K562 (cell line): ENCODE measurements at regions not wholly inside any gene's neighbourhood (a gene's known extent, or its start where the extent isn't known, plus 50 kb on each side); places are given as distances from the start of the nearest gene placed in this dataset.

Source experiments
- ATAC-seq: fragments of 200-7000 bp; cut with Tn5 transposase; 3 replicates; pipeline ENCODE4 v1.9.1; 2020; ENCODE audit warnings: moderate library complexity
- BruUV-seq: library from RNA; stranded (reverse); fragments of 400-500 nt; replicated peaks from 2 replicates; lab custom pipeline; 2021; lab: Mats Ljungman, UMichigan
- CTCF ChIA-PET: fragments of 300-600 bp; formaldehyde crosslinking; extraction: SDS; loops from one replicate; lab custom pipeline; 2021; ENCODE audit warnings: low intra/inter-chr PET ratio; lab: Yijun Ruan, JAX
- POLR2A ChIA-PET: fragments of 300-600, 350-650 bp; sonication (Branson Sonifier 250); formaldehyde crosslinking; extraction: SDS; loops from one replicate; lab custom pipeline; 2021; ENCODE audit warnings: antibody characterized with exemption, inconsistent platforms; lab: Yijun Ruan, JAX
- DNase-seq, 4 experiments: peaks; one replicate each; pipeline versions ENCODE4 v3.0.0 to v3.0.0-alpha.2; 2011 to 2018; ENCODE audit warnings: low spot score in 3 of 4, mixed read lengths in 3 of 4; ENCODE audit errors: extremely low read depth in 1 of 4
- FAIRE-seq: peaks from 2 replicates; lab custom pipeline; 2011; peaks lifted over from hg19 to GRCh38; lab: Jason Lieb, UNC
- H2AFZ ChIP-seq: 2 replicates; pipeline ENCODE4 v1.6.0; 2011; ENCODE audit warnings: low read depth, low read length, control low read depth, inconsistent platforms
- H3K27ac ChIP-seq: fragments of 200-600 bp; 3 replicates; pipeline ENCODE4 v1.8.0; 2011; ENCODE audit warnings: low read depth, mild to moderate bottlenecking, control low read depth, inconsistent platforms, low read length, moderate library complexity, mixed read lengths; ENCODE audit errors: extremely low read depth
- H3K27me3 ChIP-seq, 2 experiments: fragments of 300-600 bp in 1 of 2; 2 replicates in 1 of 2; 3 replicates in 1 of 2; pipeline versions ENCODE4 v1.6.0 to v1.8.0; 2011; ENCODE audit warnings: inconsistent platforms in 2 of 2, low read length in 2 of 2, mild to moderate bottlenecking in 1 of 2, mixed read lengths in 1 of 2, moderate library complexity in 1 of 2; ENCODE audit not compliant: control insufficient read depth in 2 of 2, insufficient read depth in 2 of 2
- H3K36me3 ChIP-seq: fragments of 300-600 bp; 3 replicates; pipeline ENCODE4 v1.8.0; 2011; ENCODE audit warnings: mild to moderate bottlenecking, low read length, inconsistent platforms; ENCODE audit not compliant: control insufficient read depth, insufficient read depth
- H3K4me1 ChIP-seq, 2 experiments: fragments of 200-600 bp in 1 of 2; replicated peaks in 1 of 2; 2 replicates in 1 of 2; 3 replicates in 1 of 2; pipeline versions ENCODE4 v1.5.1 to v1.8.0; 2011; ENCODE audit warnings: inconsistent platforms in 2 of 2, low read length in 2 of 2, mild to moderate bottlenecking in 1 of 2, mixed read lengths in 1 of 2, moderate library complexity in 1 of 2; ENCODE audit not compliant: control insufficient read depth in 2 of 2, insufficient read depth in 2 of 2
- H3K4me2 ChIP-seq: 2 replicates; pipeline ENCODE4 v1.6.1; 2011; ENCODE audit warnings: low read length, control low read depth, inconsistent platforms, mixed read lengths; ENCODE audit not compliant: insufficient read depth
- H3K4me3 ChIP-seq: fragments of 200-600 bp; sonication (generic), shearing (Covaris generic); 2 replicates; pipeline ENCODE4 v1.5.1; 2016; ENCODE audit warnings: control low read depth, inconsistent platforms
- H3K79me2 ChIP-seq: fragments of 200-600 bp; 3 replicates; pipeline ENCODE4 v1.8.0; 2011; ENCODE audit warnings: low read length, inconsistent platforms; ENCODE audit not compliant: control insufficient read depth, insufficient read depth
- H3K9ac ChIP-seq, 2 experiments: 2 replicates each; pipeline versions ENCODE4 v1.6.0 to v1.6.1; 2011; ENCODE audit warnings: low read depth in 2 of 2, low read length in 2 of 2, control low read depth in 1 of 2, inconsistent platforms in 1 of 2, mild to moderate bottlenecking in 1 of 2, mixed read lengths in 1 of 2; ENCODE audit not compliant: insufficient read depth in 1 of 2
- H3K9me1 ChIP-seq: one replicate; pipeline ENCODE4 v1.6.0; 2011; ENCODE audit warnings: inconsistent platforms, mild to moderate bottlenecking, low read length, moderate library complexity; ENCODE audit not compliant: control insufficient read depth, insufficient read depth
- H3K9me3 ChIP-seq: replicated peaks from 2 replicates; pipeline ENCODE4 v1.5.1; 2011; ENCODE audit warnings: low read depth, low read length, inconsistent platforms; ENCODE audit not compliant: control insufficient read depth, insufficient read depth
- H4K20me1 ChIP-seq: replicated peaks from 2 replicates; pipeline ENCODE4 v1.6.1; 2011; ENCODE audit warnings: low read length, inconsistent platforms, mixed read lengths; ENCODE audit not compliant: control insufficient read depth, insufficient read depth
- FOXP1 ChIP-seq: sonication (generic); formaldehyde crosslinking; IDR thresholded peaks from 2 replicates; pipeline ENCODE4 v1.8.0; 2022; ENCODE audit warnings: mild to moderate bottlenecking, missing genetic modification reagents
- HMGXB4 ChIP-seq: sonication (generic); formaldehyde crosslinking; IDR thresholded peaks from 2 replicates; pipeline ENCODE4 v1.8.1; 2023; ENCODE audit warnings: mild to moderate bottlenecking, missing genetic modification reagents
- HOMEZ ChIP-seq: fragments of 250-450 bp; sonication (Bioruptor Pico); IDR thresholded peaks from 2 replicates; pipeline ENCODE4 v1.4.0; 2020; ENCODE audit warnings: mild to moderate bottlenecking, moderate library complexity
- XRCC5 ChIP-seq: fragments of 200-400 bp; formaldehyde crosslinking; IDR thresholded peaks from 2 replicates; pipeline ENCODE4 v1.6.1; 2017; ENCODE audit warnings: low read depth, mild to moderate bottlenecking, low read length
- ZNF24 ChIP-seq: fragments of 450-650 bp; IDR thresholded peaks from 2 replicates; pipeline ENCODE4 v1.6.1; 2016
- ZNF316 ChIP-seq: fragments of 450-650 bp; IDR thresholded peaks from 2 replicates; pipeline ENCODE4 v1.6.1; 2016
- ZNF79 ChIP-seq: fragments of 250-450 bp; sonication (Bioruptor Pico); IDR thresholded peaks from 2 replicates; pipeline ENCODE4 v1.4.0; 2020; ENCODE audit warnings: low read depth, mild to moderate bottlenecking, moderate library complexity
- WGBS: fragments of 100-300 bp; shearing (Covaris generic); methylation state at CpG from one replicate; pipeline ENCODE4 v1.1.6; 2016; ENCODE audit warnings: low coverage, mixed read lengths; ENCODE audit not compliant: insufficient coverage; ENCODE audit errors: missing lambda C conversion rate; 5-methylcytosine and 5-hydroxymethylcytosine counted together
- in situ Hi-C: fragments of 300-500 bp; cut with MboI; formaldehyde crosslinking; loops from 4 replicates; pipeline ENCODE4 v1.15.0; 2018; ENCODE audit warnings: inconsistent platforms, mixed read lengths
- intact Hi-C: fragments of 100-400 bp; cut with micrococcal nuclease; formaldehyde crosslinking; loops from 2 replicates; pipeline ENCODE4 v1.14.2; 2022

GRCh38 chr12:93104535-93104934 lies 175.4 kb upstream of the EEA1 start:
- no TSS peak for BruUV-seq
- no peaks in the 10 kb centered on the region for H3K9me1 ChIP-seq
- no peak for FAIRE-seq
- ATAC-seq, result no peak
- no peak overlapping the region for H3K4me3 ChIP-seq
- H3K4me1 ChIP-seq, result no peaks in the 10 kb centered on the region; a peak in 1 of 5 replicates
- H3K9me3 ChIP-seq, result no peaks in the 10 kb centered on the region
- ChIA-PET POLR2A (interaction anchor here (0.6 to 1.6 kb wide), 4 partner anchors 12 to 209 kb away, joined by 3 to 4 read pairs (median 3); no protein-coding TSS in a partner anchor), CTCF (no interaction called here)
- H3K9ac ChIP-seq, result no peak overlapping the region
- no peaks in the 10 kb centered on the region for H3K27me3 ChIP-seq
- intact Hi-C loops (no loop called here), in situ Hi-C loops (no loop called here)
- H4K20me1 ChIP-seq, result no peaks in the 10 kb centered on the region
- no peak overlapping the region for H3K4me2 ChIP-seq
- peak; percentile 81; the same call in 1 of the 2 replicates for TF ChIP-seq ZNF24
- TF ChIP-seq ZNF316, result peak; percentile 46
- no peak for TF ChIP-seq XRCC5
- TF ChIP-seq HOMEZ (CRISPR knock-in tag), result no peak
- TF ChIP-seq HMGXB4 (CRISPR knock-in tag), result no peak
- TF ChIP-seq FOXP1 (CRISPR knock-in tag), result no peak
- TF ChIP-seq ZNF79 (CRISPR knock-in tag), result no peak
- H3K36me3 ChIP-seq, result no peaks in the 10 kb centered on the region
- no peak overlapping the region for H2AFZ ChIP-seq
- no peaks in the 10 kb centered on the region for H3K79me2 ChIP-seq
- WGBS, result 20% methylated on average over 1 of the region's 1 CpG
- H3K27ac ChIP-seq, result no peak overlapping the region
- DNase-seq, result no peak
